ENCODE measurements at regions not wholly inside any gene's neighbourhood (a gene's known extent, or its start where the extent isn't known, plus 50 kb on each side); places are given as distances from the start of the nearest gene placed in this dataset.
"Not testable (repeated sequence)": the region's sequence is repeated elsewhere in the genome, so short reads cannot be mapped to it uniquely, and the experiment has no call there.

GRCh38 chr2:125260366-125260930 lies 1235.4 kb downstream of the CNTNAP5 start:
- TF ChIP-seq, protein P1, sequence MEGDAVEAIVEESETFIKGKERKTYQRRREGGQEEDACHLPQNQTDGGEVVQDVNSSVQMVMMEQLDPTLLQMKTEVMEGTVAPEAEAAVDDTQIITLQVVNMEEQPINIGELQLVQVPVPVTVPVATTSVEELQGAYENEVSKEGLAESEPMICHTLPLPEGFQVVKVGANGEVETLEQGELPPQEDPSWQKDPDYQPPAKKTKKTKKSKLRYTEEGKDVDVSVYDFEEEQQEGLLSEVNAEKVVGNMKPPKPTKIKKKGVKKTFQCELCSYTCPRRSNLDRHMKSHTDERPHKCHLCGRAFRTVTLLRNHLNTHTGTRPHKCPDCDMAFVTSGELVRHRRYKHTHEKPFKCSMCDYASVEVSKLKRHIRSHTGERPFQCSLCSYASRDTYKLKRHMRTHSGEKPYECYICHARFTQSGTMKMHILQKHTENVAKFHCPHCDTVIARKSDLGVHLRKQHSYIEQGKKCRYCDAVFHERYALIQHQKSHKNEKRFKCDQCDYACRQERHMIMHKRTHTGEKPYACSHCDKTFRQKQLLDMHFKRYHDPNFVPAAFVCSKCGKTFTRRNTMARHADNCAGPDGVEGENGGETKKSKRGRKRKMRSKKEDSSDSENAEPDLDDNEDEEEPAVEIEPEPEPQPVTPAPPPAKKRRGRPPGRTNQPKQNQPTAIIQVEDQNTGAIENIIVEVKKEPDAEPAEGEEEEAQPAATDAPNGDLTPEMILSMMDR (conservative IDR thresholded peaks at IDR 0.05) = not testable (repeated sequence)
- TF ChIP-seq EZH2 (IDR thresholded peaks at IDR 0.05; ENCODE audit: low read depth) = not testable (repeated sequence)

Data from PC-9 (cell line).